SJCRH30 (cell line): ENCODE measurements at regions not wholly inside any gene's neighbourhood (a gene's known extent, or its start where the extent isn't known, plus 50 kb on each side); places are given as distances from the start of the nearest gene placed in this dataset.

Source experiments
- DNase-seq, 2 experiments: peaks; one replicate each; pipeline ENCODE4 v3.0.0-alpha.2; 2015 to 2020
- H3K27ac ChIP-seq: fragments of 250-450 bp; sonication (Bioruptor Pico); 2 replicates; pipeline ENCODE4 v1.5.1; 2020; ENCODE audit warnings: mild to moderate bottlenecking, moderate library complexity
- H3K27me3 ChIP-seq: fragments of 250-450 bp; sonication (Bioruptor Pico); 2 replicates; pipeline ENCODE4 v1.5.1; 2020; ENCODE audit warnings: mild to moderate bottlenecking, moderate library complexity
- H3K36me3 ChIP-seq: fragments of 250-450 bp; sonication (Bioruptor Pico); 2 replicates; pipeline ENCODE4 v1.5.1; 2020; ENCODE audit warnings: mild to moderate bottlenecking, moderate library complexity
- H3K4me1 ChIP-seq: fragments of 250-450 bp; sonication (Bioruptor Pico); 2 replicates; pipeline ENCODE4 v1.5.1; 2020; ENCODE audit warnings: mild to moderate bottlenecking, moderate library complexity
- H3K4me3 ChIP-seq: fragments of 250-450 bp; sonication (Bioruptor Pico); 2 replicates; pipeline ENCODE4 v1.5.1; 2020; ENCODE audit warnings: mild to moderate bottlenecking, moderate library complexity
- H3K9me3 ChIP-seq: fragments of 250-450 bp; sonication (Bioruptor Pico); replicated peaks from 2 replicates; pipeline ENCODE4 v1.5.1; 2020; ENCODE audit warnings: mild to moderate bottlenecking, moderate library complexity

DNA sequence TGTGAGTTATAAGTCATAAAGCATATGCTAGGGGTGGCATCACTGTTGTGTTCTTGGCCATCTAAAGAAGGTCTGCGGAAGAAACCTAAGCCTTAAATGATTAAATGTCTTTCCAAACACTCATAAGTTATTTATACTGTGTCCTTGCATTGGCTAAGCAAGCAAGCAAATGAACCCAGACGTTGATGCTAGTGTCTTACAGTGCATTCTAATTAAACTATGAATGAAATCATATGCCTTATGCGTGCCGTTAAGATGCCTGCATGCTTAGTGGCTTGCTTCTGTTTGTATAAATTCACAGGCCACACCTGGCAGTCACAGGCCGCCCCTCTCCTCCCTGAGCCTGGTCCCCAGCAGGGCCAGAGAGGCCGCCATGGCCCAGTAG is 49.9 kb downstream of the RIN2 start:
- Histone ChIP-seq H3K27me3 (no peaks in the 10 kb centered on the region), H3K9me3 (no peaks in the 10 kb centered on the region), H3K4me1 (peaks cover 25% of the 10 kb centered on the region), H3K27ac (peak overlapping the region; percentile 65), H3K4me3 (no peak overlapping the region), H3K36me3 (no peaks in the 10 kb centered on the region)
- DNase-seq = peak in 1 of 2 experiments; percentile 26

DNA sequence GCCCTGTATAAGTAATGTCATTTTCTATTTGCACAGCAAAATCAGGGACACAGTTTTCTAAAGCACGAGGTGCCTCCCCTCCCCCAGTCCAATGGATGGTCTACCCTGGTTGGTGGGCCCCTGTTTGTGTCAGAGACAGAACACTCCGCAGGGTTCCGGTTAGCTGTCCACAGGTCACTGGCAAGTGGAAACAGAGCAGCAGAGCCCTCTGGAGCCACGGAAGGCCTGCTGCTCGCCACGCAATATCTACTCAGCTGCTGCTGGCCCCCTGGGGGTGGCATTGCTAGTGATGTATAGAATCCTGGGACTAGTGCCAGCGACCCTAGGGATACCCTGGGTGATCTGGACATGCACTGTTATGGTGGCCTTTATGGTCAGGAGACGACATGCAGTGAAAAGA is 50.4 kb downstream of the RIN2 start:
- no peak for DNase-seq
- no peaks in the 10 kb centered on the region for H3K36me3 ChIP-seq
- peak overlapping the region; percentile 65 for H3K27ac ChIP-seq
- H3K4me1 ChIP-seq = peaks cover 25% of the 10 kb centered on the region
- H3K27me3 ChIP-seq = no peaks in the 10 kb centered on the region
- no peaks in the 10 kb centered on the region for H3K9me3 ChIP-seq
- no peak overlapping the region for H3K4me3 ChIP-seq

- Histone ChIP-seq H3K4me1 (peaks cover 25% of the 10 kb centered on the region), H3K9me3 (no peaks in the 10 kb centered on the region), H3K27ac (no peak overlapping the region), H3K4me3 (no peak overlapping the region), H3K36me3 (no peaks in the 10 kb centered on the region), H3K27me3 (no peaks in the 10 kb centered on the region)
- DNase-seq = no peak
Observed at GRCh38 chr20:19809505-19809904, 51.4 kb downstream of the RIN2 start.

GRCh38 chr20:19811231-19811630 is 53.2 kb downstream of the RIN2 start:
- Histone ChIP-seq H3K9me3 (no peaks in the 10 kb centered on the region), H3K27me3 (no peaks in the 10 kb centered on the region), H3K36me3 (no peaks in the 10 kb centered on the region), H3K4me3 (no peak overlapping the region), H3K27ac (no peak overlapping the region), H3K4me1 (peaks cover 37% of the 10 kb centered on the region)
- DNase-seq = no peak

- peaks cover 31% of the 10 kb centered on the region for H3K4me1 ChIP-seq
- no peak overlapping the region for H3K27ac ChIP-seq
- no peak for DNase-seq
- H3K27me3 ChIP-seq = no peaks in the 10 kb centered on the region
- H3K9me3 ChIP-seq = no peaks in the 10 kb centered on the region
- H3K4me3 ChIP-seq = no peak overlapping the region
- no peaks in the 10 kb centered on the region for H3K36me3 ChIP-seq
Observed at GRCh38 chr20:19812056-19812455, 54.0 kb downstream of the RIN2 start.

GRCh38 chr20:19812696-19813095 is 54.6 kb downstream of the RIN2 start:
- Histone ChIP-seq H3K36me3 (no peaks in the 10 kb centered on the region), H3K9me3 (no peaks in the 10 kb centered on the region), H3K27ac (no peak overlapping the region), H3K4me1 (peaks cover 25% of the 10 kb centered on the region), H3K4me3 (no peak overlapping the region), H3K27me3 (no peaks in the 10 kb centered on the region)
- no peak for DNase-seq

DNA sequence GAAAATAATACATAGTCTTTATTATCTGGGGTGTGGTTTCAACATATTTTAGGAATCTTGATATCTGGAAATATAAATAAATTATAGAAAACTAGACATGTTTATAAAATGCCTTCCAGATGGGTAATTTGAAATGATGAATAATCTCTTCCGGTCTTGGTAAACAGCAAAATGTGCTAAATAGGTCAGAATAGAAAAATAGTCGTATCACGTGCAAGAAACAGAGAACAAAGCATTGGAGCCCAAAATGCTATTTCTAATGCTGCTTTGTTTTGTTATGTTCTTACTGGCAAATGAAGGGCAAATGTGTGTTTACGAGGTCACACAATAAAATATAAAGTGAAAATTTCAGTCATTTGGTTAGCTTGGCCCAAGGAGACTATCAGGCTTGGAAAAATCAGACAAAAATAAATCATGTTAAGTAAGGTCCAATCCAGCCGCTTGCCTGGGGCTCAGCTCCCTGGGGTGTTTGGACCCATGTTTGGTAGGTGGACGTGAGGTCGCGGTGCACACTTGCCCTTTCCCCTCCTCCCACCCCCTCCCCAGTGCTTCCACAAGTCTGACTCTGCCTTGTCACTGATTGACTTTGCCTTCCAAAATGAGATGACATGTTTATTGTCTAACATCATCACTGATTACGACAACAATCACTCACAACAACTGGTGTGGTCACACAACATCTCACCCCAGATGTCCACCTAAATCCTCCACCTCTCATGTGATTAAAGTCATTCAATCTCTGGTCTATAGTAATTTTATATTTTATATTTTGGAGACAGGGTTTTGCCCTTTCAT is 56.0 kb downstream of the RIN2 start:
- H3K27me3 ChIP-seq = no peaks in the 10 kb centered on the region
- DNase-seq = no peak
- peaks cover 14% of the 10 kb centered on the region for H3K4me1 ChIP-seq
- H3K36me3 ChIP-seq = no peaks in the 10 kb centered on the region
- no peak overlapping the region; the same call in 1 of the 2 replicates for H3K27ac ChIP-seq
- H3K4me3 ChIP-seq = no peak overlapping the region
- H3K9me3 ChIP-seq = no peaks in the 10 kb centered on the region

- Histone ChIP-seq H3K27me3 (no peaks in the 10 kb centered on the region), H3K4me3 (no peak overlapping the region), H3K36me3 (no peaks in the 10 kb centered on the region), H3K9me3 (no peaks in the 10 kb centered on the region), H3K27ac (peak overlapping the region; percentile 59), H3K4me1 (peaks cover 14% of the 10 kb centered on the region)
- DNase-seq = peak; percentile 85 to 88
Observed at GRCh38 chr20:19815553-19815991, 57.5 kb downstream of the RIN2 start.

DNA sequence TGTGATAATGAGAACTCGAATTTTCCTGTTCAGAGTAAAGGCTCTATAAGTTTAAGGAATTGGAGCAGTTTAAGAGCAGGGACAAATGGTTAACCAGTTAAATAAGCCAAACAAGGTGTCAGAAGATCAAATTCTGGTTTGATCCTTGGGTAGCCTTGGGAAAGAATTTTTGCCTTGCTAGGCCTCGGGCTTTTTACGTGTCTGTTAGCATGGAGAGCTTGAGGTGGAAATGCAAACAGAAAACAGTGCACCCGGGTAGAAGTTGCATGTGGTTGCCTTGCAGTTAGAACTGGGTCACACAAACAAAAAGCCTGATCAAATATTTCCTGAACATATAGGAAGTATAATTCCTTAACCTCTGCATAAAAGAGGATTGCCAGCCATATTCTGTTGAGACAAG is 58.3 kb downstream of the RIN2 start:
- Histone ChIP-seq H3K27me3 (no peaks in the 10 kb centered on the region), H3K4me3 (no peak overlapping the region), H3K36me3 (no peaks in the 10 kb centered on the region), H3K27ac (peak overlapping the region; percentile 59), H3K9me3 (no peaks in the 10 kb centered on the region), H3K4me1 (peaks cover 14% of the 10 kb centered on the region)
- DNase-seq = no peak

- H3K27me3 ChIP-seq = no peaks in the 10 kb centered on the region
- H3K9me3 ChIP-seq = no peaks in the 10 kb centered on the region
- peaks cover 14% of the 10 kb centered on the region for H3K4me1 ChIP-seq
- H3K27ac ChIP-seq = no peak overlapping the region
- no peak for DNase-seq
- no peaks in the 10 kb centered on the region for H3K36me3 ChIP-seq
- H3K4me3 ChIP-seq = no peak overlapping the region
Observed at GRCh38 chr20:19817017-19817416, 59.0 kb downstream of the RIN2 start.

DNA sequence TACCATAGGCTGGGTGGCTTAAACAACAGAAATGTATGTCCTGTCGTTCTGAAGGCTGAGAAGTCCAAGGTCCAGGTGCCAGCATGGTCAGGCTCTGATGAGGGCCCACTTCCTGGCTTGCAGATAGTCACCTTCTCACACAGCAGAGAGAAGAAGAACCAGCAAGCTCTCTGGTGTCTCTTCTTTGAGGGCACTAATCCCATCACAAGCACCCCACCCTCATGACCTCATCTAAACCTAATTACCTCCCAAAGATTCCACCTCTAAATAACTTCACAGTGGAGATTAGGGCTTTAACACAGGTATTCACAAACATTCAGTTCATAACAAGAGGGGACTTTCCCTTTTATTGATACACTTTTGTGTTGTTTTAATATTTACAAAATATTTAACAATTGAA is 61.1 kb downstream of the RIN2 start:
- Histone ChIP-seq H3K4me1 (peaks cover 32% of the 10 kb centered on the region), H3K36me3 (no peaks in the 10 kb centered on the region), H3K27ac (no peak overlapping the region), H3K27me3 (no peaks in the 10 kb centered on the region), H3K4me3 (no peak overlapping the region), H3K9me3 (no peaks in the 10 kb centered on the region)
- DNase-seq = no peak

DNA sequence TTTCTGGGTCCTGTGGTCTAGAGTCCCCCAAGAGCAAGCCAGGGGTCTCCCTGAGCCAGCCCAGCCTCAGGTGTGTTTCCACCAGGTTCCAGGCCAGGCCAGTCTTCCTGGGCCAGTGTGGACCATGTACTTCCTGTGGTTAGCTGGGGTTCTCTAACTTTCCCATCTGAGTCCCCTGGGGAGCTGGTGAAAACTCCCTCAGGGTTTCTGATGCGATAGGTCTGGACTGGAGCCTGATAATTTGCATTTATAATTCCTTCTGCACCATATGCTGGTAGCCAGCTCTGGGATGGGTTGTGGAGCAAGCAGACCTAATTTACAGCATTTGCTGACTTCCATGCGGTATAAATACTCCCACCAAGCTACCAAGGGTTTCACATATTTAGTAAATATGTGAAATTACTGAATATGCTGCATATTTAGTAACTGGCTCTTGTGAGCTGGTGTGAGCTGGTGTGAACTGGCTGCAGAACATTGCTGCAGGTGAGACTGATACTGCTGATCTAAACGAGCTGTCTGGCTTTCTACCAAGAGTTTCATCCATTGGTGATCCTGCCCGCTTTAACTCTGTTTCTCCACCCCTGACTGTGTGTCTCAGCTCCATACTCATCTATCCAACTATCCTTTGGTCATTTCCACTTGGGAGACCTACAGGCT is 62.6 kb downstream of the RIN2 start:
- H3K4me3 ChIP-seq = no peak overlapping the region
- H3K36me3 ChIP-seq = no peaks in the 10 kb centered on the region
- H3K27me3 ChIP-seq = no peaks in the 10 kb centered on the region
- no peak overlapping the region for H3K27ac ChIP-seq
- no peaks in the 10 kb centered on the region for H3K9me3 ChIP-seq
- H3K4me1 ChIP-seq = peaks cover 38% of the 10 kb centered on the region
- no peak for DNase-seq

- no peaks in the 10 kb centered on the region for H3K27me3 ChIP-seq
- peaks cover 31% of the 10 kb centered on the region for H3K4me1 ChIP-seq
- no peaks in the 10 kb centered on the region for H3K36me3 ChIP-seq
- no peaks in the 10 kb centered on the region for H3K9me3 ChIP-seq
- DNase-seq = no peak
- H3K4me3 ChIP-seq = no peak overlapping the region
- H3K27ac ChIP-seq = no peak overlapping the region
Observed at GRCh38 chr20:19821606-19822005, 63.5 kb downstream of the RIN2 start.

DNA sequence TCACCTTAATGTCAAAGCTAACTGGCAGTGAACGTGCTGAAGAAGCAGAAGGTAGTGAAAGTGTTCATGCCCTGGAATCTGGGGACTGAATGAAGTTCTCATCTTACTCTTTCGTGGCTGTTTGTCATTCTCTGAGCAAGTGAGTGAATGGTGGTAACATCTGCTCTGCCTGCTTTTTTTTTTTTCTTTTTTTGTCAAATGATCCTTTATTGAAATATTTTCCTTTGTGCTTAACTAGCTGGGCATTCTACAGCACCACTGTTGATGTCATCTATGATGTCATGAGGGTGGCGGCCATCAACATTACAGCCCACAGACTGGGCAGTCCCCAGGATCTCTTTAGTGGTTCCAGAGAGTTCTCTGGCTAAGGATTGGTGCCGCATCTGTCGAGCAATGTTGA is 65.2 kb downstream of the RIN2 start:
- peaks cover 41% of the 10 kb centered on the region for H3K4me1 ChIP-seq
- peak; percentile 47 to 79 for DNase-seq

GRCh38 chr20:19823971-19824370 is 65.9 kb downstream of the RIN2 start:
- no peaks in the 10 kb centered on the region for H3K36me3 ChIP-seq
- peak; percentile 76 to 85 for DNase-seq
- no peaks in the 10 kb centered on the region for H3K9me3 ChIP-seq
- peak overlapping the region; percentile 74 for H3K27ac ChIP-seq
- H3K27me3 ChIP-seq = no peaks in the 10 kb centered on the region
- peaks cover 47% of the 10 kb centered on the region for H3K4me1 ChIP-seq
- peak overlapping the region; percentile 40 for H3K4me3 ChIP-seq

More for the DNA sequence above, 65.2 kb downstream of the RIN2 start:
- Histone ChIP-seq H3K36me3 (no peaks in the 10 kb centered on the region), H3K27me3 (no peaks in the 10 kb centered on the region), H3K9me3 (no peaks in the 10 kb centered on the region), H3K27ac (peak overlapping the region; percentile 74), H3K4me3 (peak overlapping the region; percentile 40; the same call in 1 of the 2 replicates)
